HepG2 (cell line): ENCODE measurements at regions not wholly inside any gene's neighbourhood (a gene's known extent, or its start where the extent isn't known, plus 50 kb on each side); places are given as distances from the start of the nearest gene placed in this dataset.

Experiments used
- ATAC-seq: fragments of 200-7000 bp; cut with Tn5 transposase; 3 replicates; pipeline ENCODE4 v1.9.1; 2020; ENCODE audit warnings: mild to moderate bottlenecking, moderate library complexity
- BruUV-seq: library from RNA; stranded (reverse); fragments of 400-500 nt; replicated peaks from 2 replicates; lab custom pipeline; 2021; lab: Mats Ljungman, UMichigan
- CTCF ChIA-PET: fragments of 300-600 bp; formaldehyde crosslinking; extraction: SDS; loops from one replicate; lab custom pipeline; 2021; ENCODE audit warnings: low total read pairs, inconsistent platforms, low intra/inter-chr PET ratio; lab: Yijun Ruan, JAX
- POLR2A ChIA-PET: fragments of 350-600 bp; sonication (Branson Sonifier 250); formaldehyde crosslinking; loops from one replicate; lab custom pipeline; 2020; ENCODE audit warnings: antibody characterized with exemption, inconsistent platforms; lab: Yijun Ruan, JAX
- DNase-seq: peaks from one replicate; pipeline ENCODE4 v3.0.0-alpha.2; 2015; ENCODE audit warnings: low spot score
- FAIRE-seq: peaks from 3 replicates; lab custom pipeline; 2011; peaks lifted over from hg19 to GRCh38; lab: Jason Lieb, UNC
- H2AFZ ChIP-seq: one replicate; pipeline ENCODE4 v1.6.1; 2011; ENCODE audit warnings: low read length, inconsistent platforms
- H3K27ac ChIP-seq: fragments of 300-600 bp; 3 replicates; pipeline ENCODE4 v1.8.0; 2011; ENCODE audit warnings: mixed run types, mild to moderate bottlenecking, mixed read lengths, low read length, inconsistent platforms; ENCODE audit not compliant: insufficient read depth; ENCODE audit errors: extremely low read length
- H3K27me3 ChIP-seq, 2 experiments: fragments of 200-600 bp in 1 of 2; 2 replicates in 1 of 2; 3 replicates in 1 of 2; pipeline versions ENCODE4 v1.6.0 to v1.8.0; 2011; ENCODE audit warnings: low read length in 2 of 2, mild to moderate bottlenecking in 2 of 2, moderate library complexity in 2 of 2, inconsistent platforms in 1 of 2; ENCODE audit not compliant: insufficient read depth in 2 of 2, control insufficient read depth in 1 of 2
- H3K36me3 ChIP-seq, 2 experiments: fragments of 200-600 bp in 1 of 2; replicated peaks in 1 of 2; 2 replicates in 1 of 2; 3 replicates in 1 of 2; pipeline versions ENCODE4 v1.5.1 to v1.8.0; 2011; ENCODE audit warnings: low read length in 2 of 2, inconsistent platforms in 1 of 2; ENCODE audit not compliant: insufficient read depth in 2 of 2, control insufficient read depth in 1 of 2
- H3K4me1 ChIP-seq: 2 replicates; pipeline ENCODE4 v1.5.1; 2012; ENCODE audit warnings: low read length, inconsistent platforms; ENCODE audit not compliant: insufficient read depth
- H3K4me2 ChIP-seq: 2 replicates; pipeline ENCODE4 v1.6.0; 2011; ENCODE audit warnings: low read depth, low read length, inconsistent platforms
- H3K4me3 ChIP-seq, 3 experiments: fragments of 200-600 bp in 1 of 3; sonication (generic), shearing (Covaris generic) in 1 of 3; replicated peaks in 1 of 3; 2 replicates each; pipeline ENCODE4 v1.5.1; 2011 to 2016; ENCODE audit warnings: low read length in 3 of 3, inconsistent platforms in 2 of 3, low read depth in 2 of 3, mild to moderate bottlenecking in 2 of 3, control low read depth in 1 of 3, mixed read lengths in 1 of 3; ENCODE audit not compliant: insufficient read depth in 1 of 3
- H3K79me2 ChIP-seq: one replicate; pipeline ENCODE4 v1.6.1; 2011; ENCODE audit warnings: low read length, inconsistent platforms; ENCODE audit not compliant: insufficient read depth
- H3K9ac ChIP-seq: 2 replicates; pipeline ENCODE4 v1.6.0; 2011; ENCODE audit warnings: mild to moderate bottlenecking, low read depth, low read length, inconsistent platforms; ENCODE audit not compliant: insufficient read depth
- H3K9me3 ChIP-seq: 2 replicates; pipeline ENCODE4 v1.5.1; 2012; ENCODE audit warnings: mild to moderate bottlenecking, low read length
- H4K20me1 ChIP-seq: 2 replicates; pipeline ENCODE4 v1.6.0; 2011; ENCODE audit warnings: inconsistent platforms, mild to moderate bottlenecking, low read length, moderate library complexity; ENCODE audit not compliant: insufficient read depth
- ETS1 ChIP-seq: sonication (generic); formaldehyde crosslinking; IDR thresholded peaks from 2 replicates; pipeline ENCODE4 v1.4.0; 2020; ENCODE audit warnings: missing genetic modification reagents
- MAFK ChIP-seq, 2 experiments: IDR thresholded peaks in 1 of 2; conservative IDR thresholded peaks in 1 of 2; 2 replicates each; pipeline ENCODE4 v1.6.1; 2011; ENCODE audit warnings: improper control_type of control experiment in 2 of 2, low read length in 2 of 2
- NFKB2 ChIP-seq: sonication (generic); formaldehyde crosslinking; IDR thresholded peaks from 2 replicates; pipeline ENCODE4 v1.4.0; 2020; ENCODE audit warnings: missing genetic modification reagents, borderline replicate concordance
- ZGPAT ChIP-seq: IDR thresholded peaks from 2 replicates; pipeline ENCODE4 v1.6.1; 2016; ENCODE audit warnings: mild to moderate bottlenecking
- WGBS: methylation state at CpG from one replicate; pipeline ENCODE4 v1.1.6; 2017; ENCODE audit warnings: low lambda C conversion rate; 5-methylcytosine and 5-hydroxymethylcytosine counted together
- in situ Hi-C: cut with HindIII; loops from 2 replicates; pipeline ENCODE4 v1.10.0; 2017; ENCODE audit warnings: low pct_unique_long_range_greater_than_20kb; ENCODE audit not compliant: extremely low pct_ligation_motif_present
- intact Hi-C: fragments of 100-400 bp; cut with micrococcal nuclease; formaldehyde crosslinking; loops from one replicate; pipeline ENCODE4 v1.10.0; 2022; ENCODE audit not compliant: unreplicated experiment

GRCh38 chr20:51119914-51120313 is 97.0 kb upstream of the KCNG1 start (continued):
- TF ChIP-seq ETS1 (CRISPR knock-in tag): no peak
- TF ChIP-seq ZGPAT (CRISPR knock-in tag): no peak
- TF ChIP-seq, all 625 proteins: peak for 0

- in situ Hi-C loops (no loop called here), intact Hi-C loops (no loop called here)
- no peaks in the 10 kb centered on the region for H3K36me3 ChIP-seq
- H3K9me3 ChIP-seq: no peaks in the 10 kb centered on the region
- FAIRE-seq (no peak), ATAC-seq (no peak), DNase-seq (no peak)
- H3K4me3 ChIP-seq: no peak overlapping the region
- no peak overlapping the region for H3K9ac ChIP-seq
- H3K79me2 ChIP-seq: no peaks in the 10 kb centered on the region
- POLR2A ChIA-PET: no interaction called here
- no peaks in the 10 kb centered on the region for H4K20me1 ChIP-seq
- no peaks in the 10 kb centered on the region for H3K4me1 ChIP-seq
- peaks cover 5 to 39% of the 10 kb centered on the region in 2 experiments for H3K27me3 ChIP-seq
- CTCF ChIA-PET: no interaction called here
- 0 out of 2 replicates have a peak, but pooled peaks have one; percentile 23 for TF ChIP-seq NFKB2
- TF ChIP-seq MAFK (conservative IDR thresholded peaks at IDR 0.05 in 1 of 2, IDR thresholded peaks at IDR 0.05 in 1 of 2; ENCODE audit: low read length in 2 of 2): no peak
- 21% methylated on average over 8 of the region's 8 CpGs for WGBS
- no peak overlapping the region for H3K27ac ChIP-seq
- H3K4me2 ChIP-seq: no peak overlapping the region
- H2AFZ ChIP-seq: no peak overlapping the region
- BruUV-seq: no TSS peak
These were observed 96.1 kb upstream of the KCNG1 start for GRCh38 chr20:51118985-51119527.
